Activated CD4-positive, alpha-beta memory T cell treated with anti-CD3 and anti-CD28 coated beads for 36 hours (primary cell): ENCODE measurements at regions not wholly inside any gene's neighbourhood (a gene's known extent, or its start where the extent isn't known, plus 50 kb on each side); places are given as distances from the start of the nearest gene placed in this dataset.
"Not testable (repeated sequence)": the region's sequence is repeated elsewhere in the genome, so short reads cannot be mapped to it uniquely, and the experiment has no call there.

Source experiments
- CTCF ChIA-PET: fragments of 350-600 bp; sonication (Branson Sonifier 250); formaldehyde crosslinking; loops from one replicate; lab custom pipeline; 2021; ENCODE audit warnings: antibody characterized with exemption, inconsistent platforms; lab: Charles Lee
- POLR2A ChIA-PET: fragments of 350-600 bp; sonication (Branson Sonifier 250); formaldehyde crosslinking; loops from one replicate; lab custom pipeline; 2021; ENCODE audit warnings: antibody characterized with exemption; lab: Charles Lee
- DNase-seq: peaks from one replicate; pipeline ENCODE4 v3.0.0-alpha.2; 2020
- H3K27ac Mint-ChIP-seq: one replicate; pipeline ENCODE4 v1.8.0; 2021; ENCODE audit warnings: mixed read lengths
- H3K27me3 Mint-ChIP-seq: one replicate; pipeline ENCODE4 v1.8.0; 2021; ENCODE audit warnings: mixed read lengths
- H3K36me3 Mint-ChIP-seq: one replicate; pipeline ENCODE4 v1.8.0; 2021; ENCODE audit warnings: mixed read lengths
- H3K4me1 Mint-ChIP-seq: one replicate; pipeline ENCODE4 v1.8.0; 2021; ENCODE audit warnings: low read depth, mixed read lengths
- H3K4me3 Mint-ChIP-seq: one replicate; pipeline ENCODE4 v1.8.0; 2021; ENCODE audit warnings: mild to moderate bottlenecking, mixed read lengths
- H3K9me3 Mint-ChIP-seq: one replicate; pipeline ENCODE4 v1.8.0; 2021; ENCODE audit warnings: mixed read lengths
- intact Hi-C: fragments of 100-400 bp; cut with micrococcal nuclease; formaldehyde crosslinking; loops from one replicate; pipeline ENCODE4 v1.15.1; 2023

DNA sequence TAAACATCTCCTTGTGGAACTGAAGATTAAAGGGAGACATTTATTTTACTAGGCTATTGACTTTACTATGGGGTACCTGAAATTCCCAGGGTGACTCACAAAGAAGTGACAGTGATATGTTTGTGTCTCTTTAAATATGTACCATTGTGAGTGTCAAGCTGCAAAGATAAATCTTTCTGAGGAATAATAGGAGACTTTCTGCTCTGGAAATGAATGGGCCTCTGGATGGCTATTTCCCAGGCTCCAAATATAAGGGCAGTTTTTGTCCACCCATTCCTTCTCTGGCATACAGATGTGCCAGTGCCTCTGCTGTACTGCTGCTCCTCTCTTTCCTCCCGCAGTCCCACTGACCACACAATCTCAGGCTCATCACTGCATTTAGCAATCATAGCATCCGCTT lies 586.4 kb upstream of the CNTNAP5 start:
- intact Hi-C loops = no loop called here
- Mint-ChIP-seq H3K27ac (no peak overlapping the region), H3K36me3 (no peaks in the 10 kb centered on the region), H3K9me3 (peaks cover 22% of the 10 kb centered on the region), H3K27me3 (no peaks in the 10 kb centered on the region), H3K4me1 (no peaks in the 10 kb centered on the region), H3K4me3 (no peak overlapping the region)
- POLR2A ChIA-PET = no interaction called here
- no peak for DNase-seq
- CTCF ChIA-PET = no interaction called here

DNA sequence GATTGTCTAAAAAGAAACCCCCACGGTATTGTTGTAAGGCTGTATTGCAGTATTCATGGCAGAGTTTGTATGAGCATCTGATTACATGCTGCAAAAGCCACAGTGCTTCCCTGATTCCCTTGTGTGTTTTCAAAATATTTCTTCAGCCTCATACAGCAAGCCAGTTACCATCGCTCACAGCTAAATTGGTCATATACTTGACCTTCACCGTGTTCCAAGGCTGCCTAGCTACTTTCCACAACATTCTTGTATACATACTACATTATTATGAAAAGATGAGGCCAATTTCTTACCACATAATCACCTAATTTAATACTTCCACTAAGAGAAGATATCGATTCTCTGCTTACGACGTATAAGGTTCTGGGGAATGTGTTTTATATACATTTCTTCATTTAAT lies 576.3 kb upstream of the CNTNAP5 start:
- no peaks in the 10 kb centered on the region for H3K4me1 Mint-ChIP-seq

DNA sequence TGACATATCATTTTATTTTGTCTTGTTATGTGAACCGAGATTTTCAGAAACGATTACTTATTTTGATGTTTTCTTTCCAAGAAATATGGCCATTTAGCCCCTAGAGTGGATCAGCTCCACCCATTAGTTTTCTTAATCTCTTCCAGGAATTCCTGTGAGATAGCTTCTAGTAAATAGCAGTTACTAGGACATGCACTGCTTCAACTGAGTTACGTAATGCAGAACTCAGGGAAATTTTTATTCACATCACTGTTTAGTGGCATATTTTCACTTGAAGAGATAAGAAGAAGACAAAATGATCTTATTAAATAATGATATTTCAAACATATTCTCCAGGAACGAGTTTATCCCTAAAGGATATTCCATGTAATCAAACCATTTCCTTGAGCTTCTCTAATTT lies 573.5 kb upstream of the CNTNAP5 start:
- Mint-ChIP-seq H3K27me3 (no peaks in the 10 kb centered on the region), H3K36me3 (no peaks in the 10 kb centered on the region), H3K4me1 (no peaks in the 10 kb centered on the region), H3K27ac (no peak overlapping the region), H3K4me3 (no peak overlapping the region), H3K9me3 (peaks cover 21% of the 10 kb centered on the region)
- intact Hi-C loops = no loop called here
- DNase-seq = no peak
- ChIA-PET POLR2A (no interaction called here), CTCF (no interaction called here)

More for the DNA sequence above, 576.3 kb upstream of the CNTNAP5 start:
- ChIA-PET CTCF (no interaction called here), POLR2A (no interaction called here)
- no peak for DNase-seq
- Mint-ChIP-seq H3K9me3 (peaks cover 10% of the 10 kb centered on the region), H3K4me3 (no peak overlapping the region), H3K36me3 (no peaks in the 10 kb centered on the region), H3K27me3 (no peaks in the 10 kb centered on the region), H3K27ac (no peak overlapping the region)
- intact Hi-C loops = no loop called here

GRCh38 chr2:123453046-123453700 lies 571.9 kb upstream of the CNTNAP5 start:
- POLR2A ChIA-PET = no interaction called here
- H3K4me3 Mint-ChIP-seq = no peak overlapping the region
- DNase-seq = no peak
- H3K4me1 Mint-ChIP-seq = no peaks in the 10 kb centered on the region
- no peak overlapping the region for H3K27ac Mint-ChIP-seq
- CTCF ChIA-PET = no interaction called here
- H3K36me3 Mint-ChIP-seq = no peaks in the 10 kb centered on the region
- H3K9me3 Mint-ChIP-seq = peaks cover 27% of the 10 kb centered on the region
- H3K27me3 Mint-ChIP-seq = no peaks in the 10 kb centered on the region
- intact Hi-C loops = no loop called here

DNA sequence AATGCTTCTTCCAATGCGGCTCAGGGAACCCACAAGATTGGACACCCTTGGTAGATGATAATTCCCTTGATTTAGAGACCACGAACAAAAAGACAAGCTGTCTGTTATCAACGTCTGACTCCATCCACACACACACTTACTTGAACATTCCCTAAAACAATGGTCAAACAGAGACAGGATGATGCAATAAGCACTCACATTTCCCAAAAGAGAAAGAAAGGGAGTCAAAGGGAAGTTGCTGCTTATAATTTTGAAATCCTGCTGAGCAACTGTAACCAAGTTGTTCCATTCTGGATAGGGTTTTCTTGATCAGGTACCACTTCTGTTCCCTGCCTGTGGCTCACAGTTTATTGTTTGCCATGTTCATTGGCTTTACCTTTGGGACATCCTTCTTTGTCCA lies 571.3 kb upstream of the CNTNAP5 start:
- intact Hi-C loops = no loop called here
- no peak for DNase-seq
- Mint-ChIP-seq H3K27me3 (no peaks in the 10 kb centered on the region), H3K36me3 (no peaks in the 10 kb centered on the region), H3K4me1 (no peaks in the 10 kb centered on the region), H3K27ac (no peak overlapping the region), H3K9me3 (peaks cover 33% of the 10 kb centered on the region), H3K4me3 (no peak overlapping the region)
- POLR2A ChIA-PET = no interaction called here
- CTCF ChIA-PET = no interaction called here

- H3K27me3 Mint-ChIP-seq, intact Hi-C loops, CTCF ChIA-PET, DNase-seq, H3K27ac Mint-ChIP-seq, POLR2A ChIA-PET, H3K4me1 Mint-ChIP-seq, H3K4me3 Mint-ChIP-seq, H3K36me3 Mint-ChIP-seq: not testable (repeated sequence)
- H3K9me3 Mint-ChIP-seq = peaks cover 31% of the 10 kb centered on the region
Observed at GRCh38 chr2:123455234-123455633, 569.9 kb upstream of the CNTNAP5 start.

- ChIA-PET CTCF (interaction anchor here (0.7 kb wide), 1 partner anchor 25 kb away, joined by 3 read pairs; no protein-coding TSS in a partner anchor), POLR2A (no interaction called here)
- Mint-ChIP-seq H3K27me3 (no peaks in the 10 kb centered on the region), H3K4me3 (no peak overlapping the region), H3K27ac (no peak overlapping the region), H3K36me3 (no peaks in the 10 kb centered on the region), H3K9me3 (peaks cover 31% of the 10 kb centered on the region), H3K4me1 (no peaks in the 10 kb centered on the region)
- DNase-seq = no peak
- intact Hi-C loops = no loop called here
Observed at GRCh38 chr2:123456416-123456815, 568.7 kb upstream of the CNTNAP5 start.

GRCh38 chr2:123463886-123464285 lies 561.2 kb upstream of the CNTNAP5 start:
- Mint-ChIP-seq H3K27ac (no peak overlapping the region), H3K27me3 (no peaks in the 10 kb centered on the region), H3K4me3 (no peak overlapping the region), H3K9me3 (peaks cover 8% of the 10 kb centered on the region), H3K4me1 (no peaks in the 10 kb centered on the region), H3K36me3 (no peaks in the 10 kb centered on the region)
- intact Hi-C loops = no loop called here
- CTCF ChIA-PET = no interaction called here
- DNase-seq = no peak
- POLR2A ChIA-PET = no interaction called here

- H3K27ac Mint-ChIP-seq = no peak overlapping the region
- no peaks in the 10 kb centered on the region for H3K36me3 Mint-ChIP-seq
- ChIA-PET POLR2A (no interaction called here), CTCF (no interaction called here)
- no peaks in the 10 kb centered on the region for H3K4me1 Mint-ChIP-seq
- peaks cover 10% of the 10 kb centered on the region for H3K9me3 Mint-ChIP-seq
- intact Hi-C loops = no loop called here
- no peaks in the 10 kb centered on the region for H3K27me3 Mint-ChIP-seq
- no peak overlapping the region for H3K4me3 Mint-ChIP-seq
- DNase-seq = no peak
Observed at GRCh38 chr2:123468071-123468470, 557.0 kb upstream of the CNTNAP5 start.

DNA sequence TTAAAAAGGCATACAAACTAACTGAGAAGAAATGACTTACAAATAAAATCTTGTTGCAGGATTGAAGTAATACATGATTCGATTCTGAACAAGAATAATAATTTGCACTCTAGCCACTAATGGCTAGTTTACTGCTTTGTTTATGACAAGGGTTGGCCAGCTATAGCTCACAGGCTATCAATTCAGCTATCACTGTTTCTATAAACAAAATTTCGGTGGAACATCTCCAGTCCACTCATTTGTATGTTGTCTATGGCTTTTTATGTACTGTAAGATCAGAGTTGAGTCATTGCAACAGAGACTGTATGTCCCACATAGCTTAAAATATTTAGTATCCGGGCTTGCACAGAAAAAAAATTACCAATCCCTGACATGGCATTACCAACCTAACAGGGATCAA lies 543.7 kb upstream of the CNTNAP5 start:
- Mint-ChIP-seq H3K4me1 (no peaks in the 10 kb centered on the region), H3K9me3 (peaks cover 22% of the 10 kb centered on the region), H3K4me3 (no peak overlapping the region), H3K27me3 (no peaks in the 10 kb centered on the region), H3K36me3 (no peaks in the 10 kb centered on the region), H3K27ac (no peak overlapping the region)
- intact Hi-C loops = no loop called here
- DNase-seq = no peak
- CTCF ChIA-PET = interaction anchor here (0.6 kb wide), 1 partner anchor 25 kb away, joined by 3 read pairs; no protein-coding TSS in a partner anchor
- POLR2A ChIA-PET = no interaction called here

DNA sequence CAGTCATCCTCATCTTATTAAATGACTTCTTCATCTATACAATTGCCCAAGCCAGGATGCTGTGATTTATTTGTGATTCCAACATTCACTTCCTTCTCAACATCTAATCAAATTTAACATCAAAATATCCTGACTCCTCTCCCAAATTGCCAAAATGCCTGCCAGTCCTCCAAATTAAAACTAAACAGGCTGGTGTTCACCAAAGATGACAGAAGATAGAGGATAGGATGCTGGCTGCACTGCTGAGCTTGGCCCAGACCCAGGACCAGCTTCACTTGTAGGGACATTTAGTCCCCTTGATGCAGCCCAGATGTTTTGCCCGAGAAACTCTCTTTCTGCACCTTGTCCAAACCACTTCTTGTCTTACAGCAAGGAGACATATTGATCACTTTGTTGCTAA lies 540.0 kb upstream of the CNTNAP5 start:
- Mint-ChIP-seq H3K36me3 (no peaks in the 10 kb centered on the region), H3K27ac (no peak overlapping the region), H3K9me3 (peaks cover 12% of the 10 kb centered on the region), H3K4me3 (no peak overlapping the region), H3K27me3 (no peaks in the 10 kb centered on the region), H3K4me1 (no peaks in the 10 kb centered on the region)
- no peak for DNase-seq
- CTCF ChIA-PET = no interaction called here
- intact Hi-C loops = no loop called here
- POLR2A ChIA-PET = no interaction called here

GRCh38 chr2:123493687-123494086 lies 531.4 kb upstream of the CNTNAP5 start:
- H3K9me3 Mint-ChIP-seq = peaks cover 24% of the 10 kb centered on the region
- H3K4me3 Mint-ChIP-seq = no peak overlapping the region
- intact Hi-C loops = no loop called here
- no peaks in the 10 kb centered on the region for H3K27me3 Mint-ChIP-seq
- H3K36me3 Mint-ChIP-seq = no peaks in the 10 kb centered on the region
- no peak overlapping the region for H3K27ac Mint-ChIP-seq
- ChIA-PET POLR2A (no interaction called here), CTCF (no interaction called here)
- no peaks in the 10 kb centered on the region for H3K4me1 Mint-ChIP-seq
- DNase-seq = no peak

GRCh38 chr2:123495241-123495640 lies 529.8 kb upstream of the CNTNAP5 start:
- Mint-ChIP-seq H3K27me3 (no peaks in the 10 kb centered on the region), H3K27ac (no peak overlapping the region), H3K4me1 (no peaks in the 10 kb centered on the region), H3K36me3 (no peaks in the 10 kb centered on the region), H3K9me3 (peaks cover 24% of the 10 kb centered on the region), H3K4me3 (no peak overlapping the region)
- CTCF ChIA-PET = no interaction called here
- no peak for DNase-seq
- intact Hi-C loops = no loop called here
- POLR2A ChIA-PET = no interaction called here
